Activated CD8-positive, alpha-beta T cell treated with anti-CD3 and anti-CD28 coated beads for 36 hours (primary cell): ENCODE measurements at regions not wholly inside any gene's neighbourhood (a gene's known extent, or its start where the extent isn't known, plus 50 kb on each side); places are given as distances from the start of the nearest gene placed in this dataset.

ENCODE experiments used
- ATAC-seq: fragments of 200-7000 bp; cut with Tn5 transposase; one replicate; pipeline ENCODE4 v1.10.0; 2021; ENCODE audit warnings: mild to moderate bottlenecking, moderate library complexity
- CTCF ChIA-PET: fragments of 350-600 bp; sonication (Branson Sonifier 250); formaldehyde crosslinking; loops from one replicate; lab custom pipeline; 2021; ENCODE audit warnings: antibody characterized with exemption; lab: Charles Lee
- POLR2A ChIA-PET: fragments of 350-600 bp; sonication (Branson Sonifier 250); formaldehyde crosslinking; loops from one replicate; lab custom pipeline; 2021; ENCODE audit warnings: antibody characterized with exemption; lab: Charles Lee
- DNase-seq: peaks from one replicate; pipeline ENCODE4 v3.0.0-alpha.2; 2020
- H3K27ac Mint-ChIP-seq: one replicate; pipeline ENCODE4 v1.8.0; 2021; ENCODE audit warnings: mild to moderate bottlenecking, mixed read lengths
- H3K27me3 Mint-ChIP-seq: one replicate; pipeline ENCODE4 v1.8.0; 2021; ENCODE audit warnings: mixed read lengths
- H3K36me3 Mint-ChIP-seq: one replicate; pipeline ENCODE4 v1.8.0; 2021; ENCODE audit warnings: low read depth, mixed read lengths
- H3K4me1 Mint-ChIP-seq: one replicate; pipeline ENCODE4 v1.8.0; 2021; ENCODE audit warnings: low read depth, mixed read lengths
- H3K4me3 Mint-ChIP-seq: one replicate; pipeline ENCODE4 v1.8.0; 2021; ENCODE audit warnings: mild to moderate bottlenecking, moderate library complexity, mixed read lengths
- H3K9me3 Mint-ChIP-seq: one replicate; pipeline ENCODE4 v1.8.0; 2021; ENCODE audit warnings: mixed read lengths
- CTCF ChIP-seq: fragments of 200-600 bp; IDR thresholded peaks from one replicate; pipeline ENCODE4 v1.8.0; 2022; ENCODE audit warnings: antibody characterized with exemption, mild to moderate bottlenecking
- intact Hi-C: fragments of 100-400 bp; cut with micrococcal nuclease; formaldehyde crosslinking; loops from one replicate; pipeline ENCODE4 v1.10.0; 2022

DNA sequence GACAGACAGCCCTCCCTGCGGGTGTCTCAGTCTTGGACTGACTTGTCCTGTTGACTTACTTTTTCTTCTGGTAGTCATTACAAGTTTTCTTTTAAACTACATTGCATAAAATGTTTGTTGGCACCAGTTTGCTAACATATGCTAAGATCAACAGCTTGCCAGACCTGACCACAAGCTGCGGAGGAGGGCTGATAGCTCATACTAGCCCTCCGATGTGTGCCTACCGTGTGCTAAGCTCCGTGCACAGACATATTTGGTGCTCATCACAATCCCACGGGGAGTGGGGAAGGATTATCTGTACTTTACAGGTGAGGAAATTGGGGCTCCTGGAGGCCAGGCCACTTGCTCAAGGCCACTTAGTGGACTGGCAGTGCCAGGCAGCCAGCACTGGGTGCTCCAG is 72.8 kb upstream of the YPEL5 start:
- ChIA-PET CTCF (interaction anchor here (0.9 to 4.9 kb wide), 3 partner anchors 9 to 151 kb away, joined by 3 to 67 read pairs (median 11); partner anchors contain the start of gene ALK), POLR2A (no interaction called here)

DNA sequence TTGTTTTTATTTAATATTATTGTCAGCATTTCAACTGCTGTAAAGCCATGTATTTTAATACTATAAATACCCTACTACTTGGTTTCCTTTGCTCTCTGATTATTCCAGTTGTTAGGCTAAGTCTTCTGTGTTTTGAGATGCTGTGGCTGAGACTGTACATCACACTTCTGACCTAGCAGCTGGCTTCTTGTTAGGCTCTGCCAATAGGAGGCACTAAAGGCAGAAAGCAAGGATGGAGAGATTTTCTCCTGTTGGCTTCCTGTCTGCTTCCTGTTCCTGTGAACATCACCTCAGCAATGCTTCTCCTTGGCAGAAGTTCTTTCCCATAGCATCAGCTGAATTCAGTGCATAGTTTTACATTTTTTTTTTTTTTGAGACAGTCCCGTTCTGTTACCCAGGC is 68.3 kb upstream of the YPEL5 start:
- DNase-seq (no peak), ATAC-seq (no peak)
- no peak for TF ChIP-seq CTCF
- CTCF ChIA-PET: interaction anchor here (1.0 kb wide), 1 partner anchor 12 kb away, joined by 3 read pairs; no protein-coding TSS in a partner anchor
- H3K27ac Mint-ChIP-seq: no peak overlapping the region
- H3K27me3 Mint-ChIP-seq: peaks cover 6% of the 10 kb centered on the region
- intact Hi-C loops: no loop called here
- POLR2A ChIA-PET: no interaction called here
- no peaks in the 10 kb centered on the region for H3K9me3 Mint-ChIP-seq
- H3K36me3 Mint-ChIP-seq: no peaks in the 10 kb centered on the region
- no peaks in the 10 kb centered on the region for H3K4me1 Mint-ChIP-seq
- no peak overlapping the region for H3K4me3 Mint-ChIP-seq

More for the DNA sequence above, 72.8 kb upstream of the YPEL5 start:
- no peak for DNase-seq
- Mint-ChIP-seq H3K36me3 (no peaks in the 10 kb centered on the region), H3K27ac (no peak overlapping the region), H3K9me3 (no peaks in the 10 kb centered on the region), H3K27me3 (peaks cover 21% of the 10 kb centered on the region), H3K4me3 (no peak overlapping the region), H3K4me1 (no peaks in the 10 kb centered on the region)
- ATAC-seq: no peak
- intact Hi-C loops: loop anchor here (5.0 kb wide), 1 partner anchor 152 kb away; the partner anchor contains the start of gene ALK
- no peak for TF ChIP-seq CTCF

GRCh38 chr2:30084915-30085314 is 61.9 kb upstream of the YPEL5 start:
- no peak overlapping the region for H3K4me3 Mint-ChIP-seq
- CTCF ChIA-PET: no interaction called here
- ATAC-seq (no peak), DNase-seq (no peak)
- POLR2A ChIA-PET: no interaction called here
- H3K27me3 Mint-ChIP-seq: peaks cover 9% of the 10 kb centered on the region
- H3K36me3 Mint-ChIP-seq: no peaks in the 10 kb centered on the region
- no peaks in the 10 kb centered on the region for H3K9me3 Mint-ChIP-seq
- intact Hi-C loops: no loop called here
- no peak overlapping the region for H3K27ac Mint-ChIP-seq
- no peak for TF ChIP-seq CTCF
- H3K4me1 Mint-ChIP-seq: no peaks in the 10 kb centered on the region

GRCh38 chr2:30089171-30089570 is 57.6 kb upstream of the YPEL5 start:
- no peaks in the 10 kb centered on the region for H3K9me3 Mint-ChIP-seq
- no peak for TF ChIP-seq CTCF
- intact Hi-C loops: no loop called here
- no peaks in the 10 kb centered on the region for H3K36me3 Mint-ChIP-seq
- POLR2A ChIA-PET: no interaction called here
- CTCF ChIA-PET: interaction anchor here (1.4 to 3.5 kb wide), 5 partner anchors 12 to 622 kb away, joined by 5 to 24 read pairs (median 6); no protein-coding TSS in a partner anchor
- no peak for ATAC-seq
- DNase-seq: no peak
- no peaks in the 10 kb centered on the region for H3K4me1 Mint-ChIP-seq
- peaks cover 24% of the 10 kb centered on the region for H3K27me3 Mint-ChIP-seq
- no peak overlapping the region for H3K4me3 Mint-ChIP-seq
- H3K27ac Mint-ChIP-seq: no peak overlapping the region

DNA sequence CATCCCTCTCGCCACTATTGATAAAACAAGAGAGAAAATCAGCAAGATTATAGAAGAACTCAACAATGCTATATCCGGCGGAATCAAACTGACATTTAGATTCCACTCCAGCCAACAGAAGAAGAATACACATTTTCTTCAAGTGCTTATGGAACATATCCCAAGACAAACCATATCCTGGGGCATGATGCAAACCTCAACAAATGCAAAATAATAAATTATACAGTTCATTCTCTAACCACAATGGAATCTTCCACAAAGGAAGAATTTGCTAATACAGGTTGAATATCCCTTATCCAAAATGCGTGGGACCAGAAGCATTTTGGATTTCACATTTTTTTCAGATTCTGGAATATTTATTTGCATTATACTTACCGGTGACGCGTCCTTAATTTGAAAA is 51.4 kb upstream of the YPEL5 start:
- H3K4me3 Mint-ChIP-seq: no peak overlapping the region
- no peaks in the 10 kb centered on the region for H3K9me3 Mint-ChIP-seq
- DNase-seq: no peak
- no peaks in the 10 kb centered on the region for H3K4me1 Mint-ChIP-seq
- H3K36me3 Mint-ChIP-seq: no peaks in the 10 kb centered on the region
- H3K27ac Mint-ChIP-seq: no peak overlapping the region
- peaks cover 23% of the 10 kb centered on the region for H3K27me3 Mint-ChIP-seq
- no peak for ATAC-seq
- ChIA-PET POLR2A (no interaction called here), CTCF (no interaction called here)
- TF ChIP-seq CTCF: no peak
- intact Hi-C loops: no loop called here
